Effector CD4-positive, alpha-beta T cell (primary cell): ENCODE measurements at regions not wholly inside any gene's neighbourhood (a gene's known extent, or its start where the extent isn't known, plus 50 kb on each side); places are given as distances from the start of the nearest gene placed in this dataset.
"Not testable (repeated sequence)": the region's sequence is repeated elsewhere in the genome, so short reads cannot be mapped to it uniquely, and the experiment has no call there.

Source experiments
- DNase-seq: peaks from one replicate; pipeline ENCODE4 v3.0.0-alpha.2; 2020

DNA sequence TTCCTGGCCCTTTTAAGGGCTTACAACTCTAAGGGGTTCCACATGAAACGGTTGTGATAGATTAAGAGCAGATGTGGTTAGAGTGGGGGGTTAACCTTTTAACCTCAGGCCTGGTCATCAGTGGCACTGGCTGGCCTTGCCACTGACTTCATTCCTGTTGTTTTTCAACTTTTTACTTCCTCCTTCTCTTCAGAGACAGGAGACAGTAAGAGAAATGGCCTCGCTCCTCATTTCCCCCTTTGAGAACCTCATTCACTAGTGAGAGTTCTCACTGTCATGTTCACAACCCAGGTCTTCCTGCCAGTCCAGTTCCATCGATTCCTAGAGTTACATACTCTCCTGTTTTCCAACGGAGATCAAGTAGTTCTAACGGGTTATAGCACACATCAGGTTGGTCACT lies 101.6 kb upstream of the SLC1A4 start:
- no peak for DNase-seq

- DNase-seq = no peak
Observed at GRCh38 chr2:64888591-64889309, 100.4 kb upstream of the SLC1A4 start.

DNA sequence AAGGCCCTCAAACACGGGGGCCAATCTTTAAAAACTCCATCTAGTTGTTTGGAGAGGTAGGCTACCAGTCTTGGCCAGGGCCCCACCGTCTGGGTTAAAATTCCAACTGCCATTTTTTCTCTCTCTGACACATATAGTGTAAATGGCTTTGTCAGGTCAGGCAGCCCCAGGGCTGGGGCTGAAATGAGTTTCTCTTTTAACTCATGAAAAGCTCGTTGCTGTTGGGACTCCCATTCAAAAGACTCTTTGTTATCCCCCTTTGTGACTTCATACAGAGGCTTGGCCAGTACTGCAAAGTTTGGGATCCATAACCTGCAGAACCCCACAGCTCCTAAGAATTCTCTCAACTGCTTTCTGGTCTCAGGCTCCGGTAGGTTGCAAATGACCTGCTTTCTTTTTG lies 99.4 kb upstream of the SLC1A4 start:
- no peak for DNase-seq

GRCh38 chr2:64896572-64896971 lies 92.6 kb upstream of the SLC1A4 start:
- not testable (repeated sequence) for DNase-seq

GRCh38 chr2:64899081-64899865 lies 89.9 kb upstream of the SLC1A4 start:
- no peak for DNase-seq

DNA sequence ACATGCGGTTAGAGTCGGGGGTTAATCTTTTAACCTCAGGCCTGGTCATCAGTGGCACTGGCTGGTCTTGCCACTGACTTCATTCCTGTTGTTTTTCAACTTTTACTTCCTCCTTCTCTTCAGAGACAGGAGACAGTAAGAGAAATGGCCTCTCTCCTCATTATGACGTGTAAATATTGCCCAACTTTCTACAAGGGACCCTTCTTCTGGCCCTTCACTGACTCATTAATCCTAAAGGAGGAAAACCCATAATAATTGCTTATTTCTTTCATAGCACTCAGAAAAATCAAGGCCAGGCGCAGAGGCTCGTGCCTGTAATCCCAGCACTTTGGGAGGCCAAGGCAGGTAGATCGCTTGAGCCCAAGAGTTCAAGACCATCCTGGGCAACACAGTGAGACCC lies 89.3 kb upstream of the SLC1A4 start:
- DNase-seq = not testable (repeated sequence)

- no peak for DNase-seq
Observed at GRCh38 chr2:64904413-64905329, 84.5 kb upstream of the SLC1A4 start.

DNA sequence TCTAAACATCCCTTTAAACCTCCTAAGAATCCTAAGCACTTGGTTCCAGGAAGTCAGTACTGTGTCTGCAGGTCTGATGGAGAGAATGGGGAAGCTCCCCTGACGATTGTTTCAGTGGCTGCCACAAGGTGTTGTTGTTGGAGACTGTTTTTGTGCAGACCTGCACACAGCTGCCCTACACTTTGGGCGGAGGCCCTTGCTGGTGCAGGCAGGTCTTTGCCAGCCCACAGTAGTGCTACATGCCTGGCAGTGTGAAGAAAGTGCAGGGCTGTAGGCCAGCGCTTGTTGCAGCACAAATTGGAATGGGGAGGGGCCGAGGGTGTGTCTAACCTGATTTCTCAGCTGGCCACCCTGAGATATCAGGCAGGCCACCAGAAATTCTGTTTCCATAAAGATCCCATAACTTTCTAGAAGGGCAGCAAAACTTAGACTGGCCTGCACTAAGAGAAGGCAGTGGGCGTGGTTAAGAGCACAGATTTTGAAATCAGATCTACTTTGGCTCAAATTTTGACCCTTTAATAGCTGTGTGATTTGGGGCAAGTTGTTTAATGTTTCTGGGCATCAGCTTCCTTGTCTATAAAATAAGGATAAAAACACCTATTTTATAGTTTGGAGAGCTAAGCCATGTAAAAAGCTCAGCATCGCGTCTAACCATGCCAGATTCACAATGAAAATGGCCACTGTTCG lies 83.7 kb upstream of the SLC1A4 start:
- DNase-seq = no peak

DNA sequence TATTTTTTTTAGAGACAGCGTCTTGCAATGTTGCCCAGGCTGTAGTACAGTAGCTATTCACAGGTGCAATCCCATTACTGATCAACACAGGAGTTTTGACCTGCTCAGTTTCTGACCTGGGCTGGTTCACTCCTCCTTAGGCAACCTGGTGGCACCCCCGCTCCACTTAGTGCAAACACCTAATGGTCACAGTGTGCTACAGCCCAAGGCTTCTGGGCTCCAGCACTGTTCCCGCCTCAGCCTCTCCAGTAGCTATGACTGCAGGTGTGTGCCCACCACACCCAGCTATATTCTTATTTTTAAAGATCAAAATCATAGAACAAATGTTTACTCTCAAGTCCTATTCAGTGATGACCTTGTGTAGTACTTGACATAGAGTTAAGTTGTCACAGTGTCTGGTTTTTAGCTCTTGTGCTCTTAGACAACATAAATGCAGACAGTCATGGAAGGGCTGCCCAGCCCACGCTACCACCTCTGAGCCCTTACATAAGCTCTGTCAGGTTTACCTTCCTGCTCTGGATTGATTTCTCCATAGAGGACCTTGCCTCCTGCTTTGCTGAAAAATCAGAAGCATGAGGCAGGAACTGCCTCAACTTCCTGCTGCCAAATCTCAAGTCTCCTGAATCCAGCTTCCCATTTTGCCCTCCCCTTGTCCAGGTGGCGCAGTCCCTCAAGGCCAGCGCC lies 82.2 kb upstream of the SLC1A4 start:
- no peak for DNase-seq

- DNase-seq = no peak
Observed at GRCh38 chr2:64908406-64908805, 80.8 kb upstream of the SLC1A4 start.

GRCh38 chr2:64910523-64910922 lies 78.7 kb upstream of the SLC1A4 start:
- DNase-seq = no peak

DNA sequence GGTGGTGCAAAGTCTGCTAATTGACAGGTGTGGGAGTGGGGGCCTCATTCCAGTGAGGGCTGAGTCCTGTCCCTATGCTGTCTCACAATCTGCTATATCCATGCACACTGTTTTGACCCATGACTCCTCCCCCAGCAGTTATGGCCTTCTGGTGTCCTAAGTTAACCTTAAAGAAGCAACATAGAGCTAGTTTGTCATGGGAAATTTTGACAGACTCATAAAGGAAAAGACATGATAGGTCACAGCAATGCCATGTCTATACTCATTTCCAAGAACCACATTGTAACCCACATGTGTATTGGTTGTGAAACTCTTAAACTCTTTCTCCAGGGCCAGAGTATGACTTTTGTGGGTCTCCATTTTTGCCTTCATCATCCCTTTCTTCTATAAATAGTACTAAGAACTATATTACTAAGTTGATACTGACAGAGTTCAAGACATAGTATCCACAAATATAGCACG lies 78.2 kb upstream of the SLC1A4 start:
- DNase-seq = no peak

DNA sequence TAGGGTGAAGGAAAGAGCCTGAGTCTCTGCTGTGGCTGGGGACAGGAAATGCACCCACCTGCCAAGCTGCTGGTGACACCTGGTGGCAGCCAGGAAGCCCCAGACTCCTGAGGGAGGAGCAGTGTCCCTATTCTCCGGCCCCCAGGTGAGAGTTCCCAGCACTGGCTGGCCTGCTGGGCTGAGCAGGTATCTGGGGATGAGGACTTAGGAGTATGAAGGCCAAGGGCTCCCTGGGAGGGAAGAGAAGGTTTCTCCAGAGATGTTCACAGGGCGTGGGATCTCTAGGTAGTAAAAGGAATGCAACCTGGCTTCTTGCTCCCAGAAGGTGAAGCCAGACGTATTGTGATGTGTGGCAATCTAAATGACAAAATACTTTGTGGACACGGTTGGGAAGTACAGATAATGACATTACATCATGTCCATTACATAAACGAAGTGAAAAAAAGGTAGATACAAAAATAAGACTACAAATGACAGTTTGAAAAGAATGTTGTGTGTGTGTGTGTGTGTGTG lies 75.8 kb upstream of the SLC1A4 start:
- DNase-seq = no peak

GRCh38 chr2:64914247-64914646 lies 75.0 kb upstream of the SLC1A4 start:
- no peak for DNase-seq

DNA sequence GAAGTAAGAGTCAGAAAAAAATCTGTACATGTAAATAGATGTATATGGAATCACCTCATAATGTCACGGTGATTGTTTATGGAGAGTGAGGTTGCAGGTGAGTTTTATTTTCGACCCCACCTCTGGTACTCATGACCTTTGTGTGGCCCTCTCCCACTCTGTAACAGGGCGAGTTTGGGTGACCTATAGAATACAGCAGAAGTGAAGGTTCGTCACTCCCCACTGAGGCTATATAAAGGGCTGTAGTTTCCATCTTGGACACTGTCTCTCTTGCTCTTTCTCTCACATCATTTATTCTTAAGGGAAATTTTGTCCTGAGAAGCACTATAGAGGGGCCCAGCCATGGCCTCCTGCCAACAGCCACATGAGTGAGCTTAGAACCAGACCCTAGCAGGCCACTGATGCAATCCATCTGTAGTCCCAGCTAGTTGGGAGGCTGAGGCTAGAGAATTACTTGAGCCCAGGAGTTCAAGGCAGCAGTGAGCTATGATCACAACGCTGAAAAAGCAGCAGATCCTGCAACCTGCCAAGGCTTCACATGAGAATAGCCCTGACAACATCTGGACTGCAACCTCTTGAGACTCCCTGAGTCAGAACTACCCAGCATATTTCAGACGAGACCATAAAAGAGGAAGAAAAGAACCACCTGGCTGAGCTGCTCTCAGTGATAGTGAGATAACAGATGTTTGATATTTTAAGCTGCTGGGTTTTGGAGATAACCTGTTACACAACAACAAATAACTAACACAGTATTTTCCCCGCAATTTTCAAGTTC lies 74.3 kb upstream of the SLC1A4 start:
- DNase-seq = no peak

- DNase-seq = no peak
Observed at GRCh38 chr2:64915510-64915900, 73.7 kb upstream of the SLC1A4 start.

- no peak for DNase-seq
Observed at GRCh38 chr2:64918220-64918886, 70.8 kb upstream of the SLC1A4 start.

GRCh38 chr2:64919261-64919660 lies 69.9 kb upstream of the SLC1A4 start:
- DNase-seq = no peak

GRCh38 chr2:64922482-64923384 lies 66.5 kb upstream of the SLC1A4 start:
- no peak for DNase-seq
